Effector CD4-positive, alpha-beta T cell (primary cell): ENCODE measurements at regions not wholly inside any gene's neighbourhood (a gene's known extent, or its start where the extent isn't known, plus 50 kb on each side); places are given as distances from the start of the nearest gene placed in this dataset.

Source experiments
- DNase-seq: peaks from one replicate; pipeline ENCODE4 v3.0.0-alpha.2; 2020

DNA sequence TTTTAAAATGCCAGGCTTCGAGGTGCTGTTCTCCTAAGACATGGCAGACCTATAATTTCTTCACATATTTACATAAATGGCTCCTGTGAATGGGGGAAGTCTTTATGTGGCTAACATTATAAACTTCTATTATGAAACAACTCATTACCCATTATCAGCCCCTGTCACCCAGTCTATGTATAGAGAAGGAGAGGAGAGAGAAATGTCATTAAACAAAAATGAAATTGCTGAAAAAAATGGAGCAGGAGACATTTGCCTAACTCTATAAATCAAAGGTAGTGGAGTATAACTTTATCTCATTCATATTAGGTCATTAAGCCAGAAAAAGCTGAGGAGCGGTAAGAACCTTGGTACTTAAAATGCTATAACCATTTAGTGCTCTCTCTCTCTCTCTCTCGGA is 71.9 kb upstream of the KRR1 start:
- no peak for DNase-seq

GRCh38 chr12:75581515-75581914 is 70.1 kb upstream of the KRR1 start:
- DNase-seq = no peak

DNA sequence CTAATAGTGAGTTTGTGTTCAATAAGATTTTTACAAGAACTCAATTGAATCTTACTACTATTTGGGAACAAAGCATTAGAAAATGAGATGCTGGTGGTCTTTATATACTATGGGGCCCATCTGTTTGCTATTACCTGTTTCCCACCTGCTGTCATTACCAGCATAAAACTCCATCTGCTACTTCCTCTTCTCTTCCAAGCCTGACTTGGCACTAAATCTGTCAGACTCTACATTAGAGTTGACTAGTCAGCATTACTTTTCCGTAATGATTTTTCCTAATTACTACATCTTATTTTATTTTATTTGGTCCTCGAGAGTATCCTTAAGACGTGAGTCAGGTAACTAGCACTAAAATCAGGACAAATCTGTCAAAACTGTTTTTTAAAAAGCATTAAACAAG is 68.1 kb upstream of the KRR1 start:
- DNase-seq = no peak

- no peak for DNase-seq
Measured at GRCh38 chr12:75578546-75578945, 67.1 kb upstream of the KRR1 start.

- DNase-seq = no peak
Measured at GRCh38 chr12:75577812-75578211, 66.4 kb upstream of the KRR1 start.

DNA sequence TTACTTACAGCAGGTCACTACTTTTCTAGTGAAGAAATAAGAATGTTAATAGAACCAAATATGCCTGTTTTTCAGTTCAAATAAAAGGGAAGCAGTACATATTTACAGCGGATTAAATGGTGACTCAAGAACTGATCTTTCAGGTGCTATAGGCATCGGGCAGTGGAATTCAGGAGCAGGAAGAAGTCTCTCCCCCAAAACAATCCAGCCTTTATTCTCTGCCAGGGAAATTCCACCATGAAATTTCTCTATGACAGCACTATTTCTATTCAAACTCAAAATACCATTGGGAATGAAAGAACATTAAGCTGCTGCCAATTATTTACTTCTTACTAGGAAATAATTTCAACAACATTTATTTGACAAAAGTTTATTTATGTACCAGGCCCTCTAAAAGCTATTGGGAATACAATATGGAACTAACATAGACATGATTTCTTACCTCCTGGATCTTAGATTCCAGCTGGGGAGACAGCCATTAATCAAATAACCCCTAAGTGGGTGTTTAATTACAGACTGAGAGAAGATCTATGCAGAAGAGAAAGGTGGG is 60.3 kb upstream of the KRR1 start:
- no peak for DNase-seq

DNA sequence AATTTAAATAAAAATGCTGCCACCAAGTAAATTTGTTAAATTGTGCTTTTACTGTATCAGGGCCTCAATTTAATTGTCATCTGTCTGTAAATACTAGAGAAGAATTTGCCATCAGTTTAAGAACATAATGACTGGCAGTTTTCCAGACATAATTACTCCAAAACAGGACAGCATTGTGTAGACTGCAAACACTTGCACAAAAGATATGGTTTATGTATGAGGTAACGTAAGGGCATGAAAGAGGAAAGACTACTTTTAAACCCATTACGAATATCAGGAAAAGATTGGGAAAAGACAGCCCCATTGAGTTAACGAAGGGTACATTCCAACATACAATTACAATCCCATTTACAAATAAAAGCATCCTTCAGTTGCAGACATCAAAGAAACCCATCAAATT is 59.8 kb upstream of the KRR1 start:
- DNase-seq = no peak

GRCh38 chr12:75568801-75569200 is 57.4 kb upstream of the KRR1 start:
- no peak for DNase-seq

DNA sequence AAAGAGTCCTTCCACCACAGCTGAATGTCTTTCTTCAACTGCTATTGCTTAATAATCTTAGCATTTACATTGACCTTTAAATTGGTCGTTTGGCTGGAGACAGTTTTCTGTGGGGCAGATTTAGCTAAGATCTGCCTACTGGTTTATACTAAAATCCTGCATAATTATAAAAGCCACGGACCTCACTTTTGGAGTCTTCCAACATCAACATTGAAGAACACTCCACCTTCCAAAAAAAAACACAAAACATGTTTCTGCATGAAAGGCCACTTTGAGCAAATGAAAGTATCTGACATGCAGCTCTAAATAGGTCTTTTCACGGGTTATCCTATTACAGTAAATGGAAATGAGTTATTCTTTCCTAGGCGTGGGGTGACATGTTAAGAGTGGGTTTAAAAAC is 57.0 kb upstream of the KRR1 start:
- DNase-seq = no peak

DNA sequence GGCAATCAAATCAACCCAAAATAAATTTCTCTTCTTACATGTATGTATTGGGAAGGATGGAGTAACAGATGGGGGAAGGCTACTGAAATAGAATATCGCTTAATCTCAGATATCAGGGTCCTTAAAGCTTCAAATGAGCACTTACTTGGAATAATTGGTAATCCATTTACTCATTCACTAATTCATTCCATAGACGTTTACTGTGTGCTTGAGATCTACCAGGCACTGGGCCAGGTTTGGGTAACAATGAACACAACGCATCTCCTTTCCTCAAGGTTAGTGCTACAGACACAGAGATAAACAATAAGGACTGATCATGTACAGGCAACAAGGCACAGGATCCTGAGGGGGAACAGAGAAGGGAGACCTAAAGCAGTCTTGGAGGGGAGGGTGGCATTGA is 54.4 kb upstream of the KRR1 start:
- no peak for DNase-seq

DNA sequence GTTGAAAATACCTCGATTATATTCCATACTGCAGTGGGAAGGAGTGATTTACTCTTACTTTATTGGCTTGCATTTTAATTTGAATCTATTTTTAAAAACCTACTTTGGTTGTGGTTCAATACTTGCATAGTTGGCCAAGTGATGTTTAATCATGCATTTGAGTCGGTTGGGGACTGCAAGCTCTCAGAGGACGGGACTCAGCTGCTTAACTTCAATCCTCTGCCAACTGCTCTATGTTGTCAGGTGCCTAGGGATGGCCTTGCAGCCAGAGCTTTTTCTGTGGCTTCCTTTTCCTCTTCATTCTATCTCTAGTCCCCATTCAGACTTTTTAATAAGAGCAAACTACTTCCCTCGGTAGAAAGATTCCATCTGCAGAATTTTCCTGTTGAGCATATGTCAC is 53.4 kb upstream of the KRR1 start:
- DNase-seq = no peak

DNA sequence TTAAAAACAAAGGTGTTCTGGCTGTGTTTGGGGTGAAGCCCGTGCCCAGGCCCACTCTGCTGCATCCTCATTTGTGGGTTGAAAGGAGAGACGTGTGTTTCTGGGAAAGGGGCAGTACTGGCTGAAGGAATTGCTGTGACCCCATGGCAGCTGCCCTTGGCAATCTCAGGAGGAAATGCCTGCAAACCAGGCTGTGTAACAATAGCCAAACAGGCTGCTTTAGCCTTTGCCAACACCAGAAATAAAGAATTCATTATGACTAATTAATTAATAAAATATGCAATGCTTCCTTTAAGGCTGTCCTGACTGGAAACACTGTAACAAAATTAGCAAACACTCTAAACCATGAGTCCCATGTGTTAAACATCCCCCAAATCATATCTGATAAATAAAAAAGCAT is 53.0 kb upstream of the KRR1 start:
- DNase-seq = no peak

DNA sequence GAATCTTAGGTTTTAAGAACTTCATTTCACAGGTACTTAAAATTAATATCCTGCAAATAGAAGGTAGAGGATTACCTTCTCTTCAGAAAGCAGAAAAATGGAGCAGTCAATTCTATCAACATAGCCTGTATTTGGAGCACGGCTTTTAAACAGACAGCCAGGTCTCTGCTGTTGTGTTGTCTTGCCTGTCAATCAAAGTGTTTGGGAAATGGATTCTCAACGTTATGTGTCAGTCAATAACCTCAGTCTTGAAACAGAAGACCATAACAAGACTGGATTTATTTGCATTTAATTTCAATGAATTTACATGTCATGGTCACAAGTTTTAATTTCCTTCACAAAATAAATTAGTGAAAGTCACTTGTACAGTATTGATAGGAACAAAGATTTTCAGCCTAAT is 51.9 kb upstream of the KRR1 start:
- no peak for DNase-seq

DNA sequence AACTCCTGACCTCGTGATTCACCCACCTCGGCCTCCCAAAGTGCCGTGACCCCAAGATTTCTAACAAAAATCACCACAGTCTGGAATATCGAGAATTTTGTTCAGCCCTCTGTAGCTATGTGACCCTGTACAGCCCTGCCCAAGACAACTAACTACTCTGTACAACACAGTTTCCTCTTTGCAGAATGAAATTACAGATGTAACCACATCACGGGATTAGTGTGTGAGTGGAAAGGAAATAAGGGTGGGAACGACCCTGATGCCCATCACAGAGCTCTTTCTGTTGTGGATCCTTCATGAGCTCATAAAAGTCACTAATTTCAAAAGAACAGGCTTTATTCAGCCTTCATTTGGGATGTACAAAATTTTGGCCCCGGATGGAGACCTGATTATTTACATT is 50.5 kb upstream of the KRR1 start:
- DNase-seq = no peak
